Upper lobe of right lung (tissue), 1 donor: ENCODE measurements at regions not wholly inside any gene's neighbourhood (a gene's known extent, or its start where the extent isn't known, plus 50 kb on each side); places are given as distances from the start of the nearest gene placed in this dataset.

Experiments used
- ATAC-seq: fragments of 200-7000 bp; cut with Tn5 transposase; one replicate; pipeline ENCODE4 v1.9.1; 2020; ENCODE audit warnings: mild to moderate bottlenecking, moderate library complexity
- DNase-seq: peaks from one replicate; pipeline ENCODE4 v3.0.0-alpha.2; 2020
- H3K27ac ChIP-seq: fragments of 200-600 bp; one replicate; pipeline ENCODE4 v1.8.0; 2022
- H3K27me3 ChIP-seq: fragments of 200-600 bp; one replicate; pipeline ENCODE4 v1.8.0; 2022; ENCODE audit warnings: mild to moderate bottlenecking
- H3K36me3 ChIP-seq: fragments of 200-600 bp; one replicate; pipeline ENCODE4 v1.8.0; 2022
- H3K4me1 ChIP-seq: fragments of 200-600 bp; one replicate; pipeline ENCODE4 v1.8.0; 2022
- H3K4me3 ChIP-seq: fragments of 200-600 bp; one replicate; pipeline ENCODE4 v1.8.0; 2022; ENCODE audit warnings: mild to moderate bottlenecking
- H3K9me3 ChIP-seq: fragments of 200-600 bp; one replicate; pipeline ENCODE4 v1.8.0; 2022
- intact Hi-C: fragments of 100-400 bp; cut with DNase I; formaldehyde crosslinking; loops from one replicate; pipeline ENCODE4 v1.11.0; 2022
- TF ChIP-seq, protein P1 (sequence below): fragments of 200-600 bp; IDR thresholded peaks from one replicate; pipeline ENCODE4 v1.8.0; 2022; ENCODE audit warnings: antibody characterized with exemption
- donor health status: DM: no; HTN: yes; CAD: no; lungs with severe emphysema.

DNA sequence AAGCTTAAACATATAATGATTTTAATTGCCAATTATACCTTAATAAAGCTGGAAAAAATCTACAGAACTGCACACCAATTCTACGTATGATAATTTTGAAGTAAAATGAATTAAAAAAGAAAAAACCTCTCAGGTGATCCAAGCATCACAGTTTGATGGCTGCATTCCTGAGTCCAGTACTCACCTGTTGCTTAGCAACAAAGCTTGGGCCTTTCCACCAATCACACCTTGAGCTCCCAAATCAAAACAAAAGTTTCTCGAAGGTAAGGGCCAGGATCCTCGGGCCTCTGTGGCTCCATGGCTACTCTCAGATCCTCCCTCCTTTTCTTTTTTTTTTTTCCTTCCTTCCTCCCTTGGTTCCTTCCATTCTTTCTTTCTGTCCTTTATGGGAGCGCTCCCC, 137.2 kb upstream of the PCBD1 start:
- Histone ChIP-seq H3K27ac (no peak overlapping the region), H3K9me3 (no peaks in the 10 kb centered on the region), H3K4me1 (no peaks in the 10 kb centered on the region), H3K27me3 (no peaks in the 10 kb centered on the region), H3K4me3 (no peak overlapping the region), H3K36me3 (no peaks in the 10 kb centered on the region)
- ATAC-seq (no peak), DNase-seq (no peak)
- TF ChIP-seq, protein P1, sequence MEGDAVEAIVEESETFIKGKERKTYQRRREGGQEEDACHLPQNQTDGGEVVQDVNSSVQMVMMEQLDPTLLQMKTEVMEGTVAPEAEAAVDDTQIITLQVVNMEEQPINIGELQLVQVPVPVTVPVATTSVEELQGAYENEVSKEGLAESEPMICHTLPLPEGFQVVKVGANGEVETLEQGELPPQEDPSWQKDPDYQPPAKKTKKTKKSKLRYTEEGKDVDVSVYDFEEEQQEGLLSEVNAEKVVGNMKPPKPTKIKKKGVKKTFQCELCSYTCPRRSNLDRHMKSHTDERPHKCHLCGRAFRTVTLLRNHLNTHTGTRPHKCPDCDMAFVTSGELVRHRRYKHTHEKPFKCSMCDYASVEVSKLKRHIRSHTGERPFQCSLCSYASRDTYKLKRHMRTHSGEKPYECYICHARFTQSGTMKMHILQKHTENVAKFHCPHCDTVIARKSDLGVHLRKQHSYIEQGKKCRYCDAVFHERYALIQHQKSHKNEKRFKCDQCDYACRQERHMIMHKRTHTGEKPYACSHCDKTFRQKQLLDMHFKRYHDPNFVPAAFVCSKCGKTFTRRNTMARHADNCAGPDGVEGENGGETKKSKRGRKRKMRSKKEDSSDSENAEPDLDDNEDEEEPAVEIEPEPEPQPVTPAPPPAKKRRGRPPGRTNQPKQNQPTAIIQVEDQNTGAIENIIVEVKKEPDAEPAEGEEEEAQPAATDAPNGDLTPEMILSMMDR, result no peak
- intact Hi-C loops, result no loop called here

GRCh38 chr10:71028066-71028465, 139.7 kb upstream of the PCBD1 start:
- TF ChIP-seq, protein P1, result no peak
- intact Hi-C loops, result no loop called here
- Histone ChIP-seq H3K4me1 (no peaks in the 10 kb centered on the region), H3K4me3 (no peak overlapping the region), H3K27ac (no peak overlapping the region), H3K9me3 (no peaks in the 10 kb centered on the region), H3K27me3 (no peaks in the 10 kb centered on the region), H3K36me3 (no peaks in the 10 kb centered on the region)
- ATAC-seq (no peak), DNase-seq (peak; percentile 51)

DNA sequence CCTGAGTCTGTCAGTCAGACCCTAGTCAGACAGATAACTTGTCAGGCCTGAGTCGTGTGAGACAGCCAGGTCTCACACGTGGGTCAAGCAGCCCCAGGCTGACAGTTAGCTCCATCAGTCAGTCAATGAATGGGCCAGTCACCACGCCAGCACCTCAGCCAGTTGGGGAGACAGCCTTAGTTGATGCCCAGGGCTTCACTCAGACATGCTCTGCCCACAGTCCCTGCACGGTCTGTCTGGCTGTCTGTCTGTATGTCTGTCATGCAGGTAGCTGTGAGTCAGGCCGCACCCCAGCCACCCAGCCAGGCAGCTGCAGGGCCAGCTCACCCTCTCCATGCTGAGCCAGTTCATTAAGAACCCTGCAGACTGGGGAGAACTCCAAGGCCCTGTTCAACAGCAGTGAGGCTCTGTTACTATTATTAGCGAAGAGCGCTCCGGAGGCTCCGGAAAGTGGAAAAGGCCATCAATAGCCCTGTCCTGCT, 141.1 kb upstream of the PCBD1 start:
- no peak overlapping the region for H3K27ac ChIP-seq
- no peak for ATAC-seq
- intact Hi-C loops, result no loop called here

DNA sequence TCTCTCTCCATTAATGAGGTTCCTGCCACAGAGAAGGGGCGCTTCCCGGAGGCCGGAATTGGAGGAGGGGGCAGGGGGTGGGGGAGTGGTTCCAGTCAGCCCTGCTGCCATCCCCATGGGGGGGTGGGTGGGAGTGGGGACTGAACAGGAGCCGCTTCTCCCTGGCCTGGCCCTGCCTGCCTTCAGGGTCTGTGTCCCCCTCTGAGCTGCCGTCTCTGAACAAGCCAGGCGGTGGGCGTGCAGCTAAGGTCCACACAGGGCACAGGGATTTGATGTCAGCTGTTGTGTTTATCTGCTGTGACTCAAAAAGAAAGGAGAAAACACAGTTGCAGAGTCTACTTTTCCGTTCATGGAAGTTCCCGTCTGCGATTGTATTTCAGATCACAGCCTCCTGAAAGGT, 141.5 kb upstream of the PCBD1 start:
- no peak for DNase-seq
- Histone ChIP-seq H3K4me1 (no peaks in the 10 kb centered on the region), H3K27ac (no peak overlapping the region), H3K36me3 (no peaks in the 10 kb centered on the region), H3K9me3 (no peaks in the 10 kb centered on the region), H3K27me3 (no peaks in the 10 kb centered on the region), H3K4me3 (no peak overlapping the region)
- ATAC-seq, result no peak
- intact Hi-C loops, result no loop called here
- TF ChIP-seq, protein P1, result no peak

More for the DNA sequence above, 141.1 kb upstream of the PCBD1 start:
- Histone ChIP-seq H3K9me3 (no peaks in the 10 kb centered on the region), H3K4me3 (no peak overlapping the region), H3K27me3 (no peaks in the 10 kb centered on the region), H3K36me3 (no peaks in the 10 kb centered on the region), H3K4me1 (no peaks in the 10 kb centered on the region)
- peak; percentile 33 for DNase-seq
- TF ChIP-seq, protein P1, result no peak

GRCh38 chr10:71031026-71031425, 142.7 kb upstream of the PCBD1 start:
- ATAC-seq (no peak), DNase-seq (no peak)
- intact Hi-C loops, result no loop called here
- no peak overlapping the region for H3K4me3 ChIP-seq
- no peak overlapping the region for H3K27ac ChIP-seq
- H3K36me3 ChIP-seq, result no peaks in the 10 kb centered on the region
- TF ChIP-seq, protein P1, result no peak
- H3K9me3 ChIP-seq, result no peaks in the 10 kb centered on the region
- no peaks in the 10 kb centered on the region for H3K4me1 ChIP-seq
- no peaks in the 10 kb centered on the region for H3K27me3 ChIP-seq

DNA sequence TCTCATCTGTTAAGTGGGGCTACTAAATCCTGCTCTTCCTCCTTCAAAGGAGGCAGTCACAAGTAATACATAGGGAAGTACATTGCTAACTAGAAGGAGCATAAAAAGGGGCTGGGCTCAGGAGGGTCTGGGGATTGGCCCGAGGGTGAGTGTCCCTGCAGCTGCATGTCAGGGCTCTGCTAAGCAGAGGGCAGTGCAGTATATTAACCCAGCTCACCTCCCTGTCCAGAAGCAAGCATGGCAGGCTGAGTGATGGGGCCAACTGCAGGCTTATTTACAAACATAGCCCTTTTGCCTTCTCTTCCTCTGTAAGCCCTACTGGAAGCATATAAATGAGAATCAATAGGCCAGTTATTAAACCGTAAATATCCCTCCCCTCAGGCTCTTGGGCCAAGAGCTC, 143.2 kb upstream of the PCBD1 start:
- intact Hi-C loops, result no loop called here
- no peaks in the 10 kb centered on the region for H3K9me3 ChIP-seq
- DNase-seq, result no peak
- TF ChIP-seq, protein P1, result no peak
- H3K27ac ChIP-seq, result no peak overlapping the region
- no peaks in the 10 kb centered on the region for H3K4me1 ChIP-seq
- no peak overlapping the region for H3K4me3 ChIP-seq
- no peaks in the 10 kb centered on the region for H3K36me3 ChIP-seq
- no peak for ATAC-seq
- H3K27me3 ChIP-seq, result no peaks in the 10 kb centered on the region
